ENCODE measurements at regions not wholly inside any gene's neighbourhood (a gene's known extent, or its start where the extent isn't known, plus 50 kb on each side); places are given as distances from the start of the nearest gene placed in this dataset.

DNA sequence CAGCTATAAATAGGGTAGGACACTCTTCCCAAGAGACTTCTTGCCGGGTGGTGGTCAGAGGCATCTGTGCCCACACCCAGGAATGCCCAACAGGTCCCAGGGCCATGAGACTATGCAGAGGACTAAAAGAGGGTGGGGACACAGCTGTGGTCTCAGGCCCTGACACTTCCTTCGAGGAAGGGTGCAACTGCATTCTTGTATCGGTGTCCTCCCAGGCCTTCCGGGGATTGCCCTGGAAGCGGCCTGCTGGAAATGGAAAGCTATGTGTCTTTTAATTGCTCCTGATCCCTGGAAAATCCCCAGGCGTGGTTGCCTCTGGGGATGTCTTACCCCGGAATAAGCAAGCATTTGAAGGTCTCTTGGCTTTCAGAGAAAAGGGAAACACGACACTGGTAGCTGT is 176.7 kb downstream of the SOX11 start:
- Histone ChIP-seq H3K4me1 (ENCODE audit: control insufficient read depth in 1 of 2, insufficient read depth in 2 of 2, low read depth in 1 of 2, low read length in 1 of 2) (no peaks in the 10 kb centered on the region; a peak in 1 of 4 replicates), H3K9me2 (no peaks in the 10 kb centered on the region), H3K27ac (ENCODE audit: low read depth in 2 of 2, low read length in 1 of 2) (no peak overlapping the region), H3K9ac (no peak overlapping the region), H3K4me2 (no peak overlapping the region), H3F3A (replicated peaks; ENCODE audit: insufficient read depth) (no peaks in the 10 kb centered on the region), H3K36me3 (replicated peaks in 1 of 2; ENCODE audit: control insufficient read depth in 1 of 2, insufficient read depth in 2 of 2, low read length in 1 of 2) (no peaks in the 10 kb centered on the region), H3K9me3 (no peaks in the 10 kb centered on the region), H4K20me1 (ENCODE audit: insufficient read depth) (no peaks in the 10 kb centered on the region), H3K27me3 (ENCODE audit: insufficient read depth) (no peaks in the 10 kb centered on the region), H3K79me2 (ENCODE audit: insufficient read depth) (no peaks in the 10 kb centered on the region), H2AFZ (ENCODE audit: low read depth) (no peak overlapping the region), H3K4me3 (ENCODE audit: low read depth in 2 of 2, low read length in 1 of 2) (no peak overlapping the region)
- TF ChIP-seq MEF2A (IDR thresholded peaks at IDR 0.05; ENCODE audit: borderline replicate concordance, low read depth) = no peak
- no peak for TF ChIP-seq NFIC (IDR thresholded peaks at IDR 0.05; ENCODE audit: borderline replicate concordance)
- TF ChIP-seq SMC3 (IDR thresholded peaks at IDR 0.05; ENCODE audit: low read depth, low read length) = no peak
- TF ChIP-seq JUND (IDR thresholded peaks at IDR 0.05) = no peak
- no peak for TF ChIP-seq GATA2 (CRISPR knock-in tag; IDR thresholded peaks at IDR 0.05)
- TF ChIP-seq POLR2AphosphoS5 (IDR thresholded peaks at IDR 0.05; ENCODE audit: low read depth, low read length) = no peak
- TF ChIP-seq, protein P1, sequence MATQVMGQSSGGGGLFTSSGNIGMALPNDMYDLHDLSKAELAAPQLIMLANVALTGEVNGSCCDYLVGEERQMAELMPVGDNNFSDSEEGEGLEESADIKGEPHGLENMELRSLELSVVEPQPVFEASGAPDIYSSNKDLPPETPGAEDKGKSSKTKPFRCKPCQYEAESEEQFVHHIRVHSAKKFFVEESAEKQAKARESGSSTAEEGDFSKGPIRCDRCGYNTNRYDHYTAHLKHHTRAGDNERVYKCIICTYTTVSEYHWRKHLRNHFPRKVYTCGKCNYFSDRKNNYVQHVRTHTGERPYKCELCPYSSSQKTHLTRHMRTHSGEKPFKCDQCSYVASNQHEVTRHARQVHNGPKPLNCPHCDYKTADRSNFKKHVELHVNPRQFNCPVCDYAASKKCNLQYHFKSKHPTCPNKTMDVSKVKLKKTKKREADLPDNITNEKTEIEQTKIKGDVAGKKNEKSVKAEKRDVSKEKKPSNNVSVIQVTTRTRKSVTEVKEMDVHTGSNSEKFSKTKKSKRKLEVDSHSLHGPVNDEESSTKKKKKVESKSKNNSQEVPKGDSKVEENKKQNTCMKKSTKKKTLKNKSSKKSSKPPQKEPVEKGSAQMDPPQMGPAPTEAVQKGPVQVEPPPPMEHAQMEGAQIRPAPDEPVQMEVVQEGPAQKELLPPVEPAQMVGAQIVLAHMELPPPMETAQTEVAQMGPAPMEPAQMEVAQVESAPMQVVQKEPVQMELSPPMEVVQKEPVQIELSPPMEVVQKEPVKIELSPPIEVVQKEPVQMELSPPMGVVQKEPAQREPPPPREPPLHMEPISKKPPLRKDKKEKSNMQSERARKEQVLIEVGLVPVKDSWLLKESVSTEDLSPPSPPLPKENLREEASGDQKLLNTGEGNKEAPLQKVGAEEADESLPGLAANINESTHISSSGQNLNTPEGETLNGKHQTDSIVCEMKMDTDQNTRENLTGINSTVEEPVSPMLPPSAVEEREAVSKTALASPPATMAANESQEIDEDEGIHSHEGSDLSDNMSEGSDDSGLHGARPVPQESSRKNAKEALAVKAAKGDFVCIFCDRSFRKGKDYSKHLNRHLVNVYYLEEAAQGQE (IDR thresholded peaks at IDR 0.05; ENCODE audit: low read depth, low read length) = no peak
- TF ChIP-seq, protein P2, sequence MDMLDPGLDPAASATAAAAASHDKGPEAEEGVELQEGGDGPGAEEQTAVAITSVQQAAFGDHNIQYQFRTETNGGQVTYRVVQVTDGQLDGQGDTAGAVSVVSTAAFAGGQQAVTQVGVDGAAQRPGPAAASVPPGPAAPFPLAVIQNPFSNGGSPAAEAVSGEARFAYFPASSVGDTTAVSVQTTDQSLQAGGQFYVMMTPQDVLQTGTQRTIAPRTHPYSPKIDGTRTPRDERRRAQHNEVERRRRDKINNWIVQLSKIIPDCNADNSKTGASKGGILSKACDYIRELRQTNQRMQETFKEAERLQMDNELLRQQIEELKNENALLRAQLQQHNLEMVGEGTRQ (IDR thresholded peaks at IDR 0.05; ENCODE audit: borderline replicate concordance, low read depth, low read length) = no peak
- TF ChIP-seq SIN3A (IDR thresholded peaks at IDR 0.05; ENCODE audit: borderline replicate concordance, low read depth, low read length) = no peak
- TF ChIP-seq RXRA (IDR thresholded peaks at IDR 0.05; ENCODE audit: borderline replicate concordance, low read depth) = no peak
- no peak for TF ChIP-seq FOSL2 (IDR thresholded peaks at IDR 0.05; ENCODE audit: borderline replicate concordance, low read depth)
- TF ChIP-seq, protein P3, sequence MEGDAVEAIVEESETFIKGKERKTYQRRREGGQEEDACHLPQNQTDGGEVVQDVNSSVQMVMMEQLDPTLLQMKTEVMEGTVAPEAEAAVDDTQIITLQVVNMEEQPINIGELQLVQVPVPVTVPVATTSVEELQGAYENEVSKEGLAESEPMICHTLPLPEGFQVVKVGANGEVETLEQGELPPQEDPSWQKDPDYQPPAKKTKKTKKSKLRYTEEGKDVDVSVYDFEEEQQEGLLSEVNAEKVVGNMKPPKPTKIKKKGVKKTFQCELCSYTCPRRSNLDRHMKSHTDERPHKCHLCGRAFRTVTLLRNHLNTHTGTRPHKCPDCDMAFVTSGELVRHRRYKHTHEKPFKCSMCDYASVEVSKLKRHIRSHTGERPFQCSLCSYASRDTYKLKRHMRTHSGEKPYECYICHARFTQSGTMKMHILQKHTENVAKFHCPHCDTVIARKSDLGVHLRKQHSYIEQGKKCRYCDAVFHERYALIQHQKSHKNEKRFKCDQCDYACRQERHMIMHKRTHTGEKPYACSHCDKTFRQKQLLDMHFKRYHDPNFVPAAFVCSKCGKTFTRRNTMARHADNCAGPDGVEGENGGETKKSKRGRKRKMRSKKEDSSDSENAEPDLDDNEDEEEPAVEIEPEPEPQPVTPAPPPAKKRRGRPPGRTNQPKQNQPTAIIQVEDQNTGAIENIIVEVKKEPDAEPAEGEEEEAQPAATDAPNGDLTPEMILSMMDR (IDR thresholded peaks at IDR 0.05) = no peak
- no peak for TF ChIP-seq FOXJ3 (CRISPR knock-in tag; IDR thresholded peaks at IDR 0.05)
- DNase-seq = no peak
- POLR2A ChIA-PET = no interaction called here
- WGBS (ENCODE audit: low lambda C conversion rate) = 44% methylated on average over 8 of the region's 8 CpGs
- CTCF ChIA-PET = interaction anchor here (1.1 kb wide), 1 partner anchor 9 kb away, joined by 3 read pairs; no protein-coding TSS in a partner anchor

All from SK-N-SH (cell line).